Activated naive CD4-positive, alpha-beta T cell treated with anti-CD3 and anti-CD28 coated beads, Interleukin-2, amount 10 ng/mL, durations not matched to agents 7 days and 5 days (primary cell): ENCODE measurements at regions not wholly inside any gene's neighbourhood (a gene's known extent, or its start where the extent isn't known, plus 50 kb on each side); places are given as distances from the start of the nearest gene placed in this dataset.
"Not testable (repeated sequence)": the region's sequence is repeated elsewhere in the genome, so short reads cannot be mapped to it uniquely, and the experiment has no call there.

Experiments
- CTCF ChIA-PET: fragments of 350-600 bp; sonication (Branson Sonifier 250); formaldehyde crosslinking; loops from one replicate; lab custom pipeline; 2021; ENCODE audit warnings: antibody characterized with exemption; lab: Charles Lee
- DNase-seq: peaks from one replicate; pipeline ENCODE4 v3.0.0-alpha.2; 2020
- H3K27ac Mint-ChIP-seq: one replicate; pipeline ENCODE4 v1.8.0; 2021; ENCODE audit warnings: mild to moderate bottlenecking, moderate library complexity, mixed read lengths
- H3K27me3 Mint-ChIP-seq: one replicate; pipeline ENCODE4 v1.8.0; 2021; ENCODE audit warnings: mild to moderate bottlenecking, mixed read lengths
- H3K36me3 Mint-ChIP-seq: one replicate; pipeline ENCODE4 v1.8.0; 2021; ENCODE audit warnings: mixed read lengths
- H3K4me1 Mint-ChIP-seq: one replicate; pipeline ENCODE4 v1.8.0; 2021; ENCODE audit warnings: mixed read lengths
- H3K4me3 Mint-ChIP-seq: one replicate; pipeline ENCODE4 v1.8.0; 2021; ENCODE audit warnings: mild to moderate bottlenecking, moderate library complexity, mixed read lengths
- H3K9me3 Mint-ChIP-seq: one replicate; pipeline ENCODE4 v1.8.0; 2021; ENCODE audit warnings: mixed read lengths

- H3K4me3 Mint-ChIP-seq, H3K27me3 Mint-ChIP-seq, H3K4me1 Mint-ChIP-seq, H3K36me3 Mint-ChIP-seq, H3K27ac Mint-ChIP-seq, H3K9me3 Mint-ChIP-seq, CTCF ChIA-PET, DNase-seq: not testable (repeated sequence)
These were observed 74.9 kb upstream of the FAM72C start for GRCh38 chr1:144046645-144047044.

GRCh38 chr1:144045751-144046546 is 74.2 kb upstream of the FAM72C start:
- H3K36me3 Mint-ChIP-seq, H3K4me3 Mint-ChIP-seq, H3K4me1 Mint-ChIP-seq, DNase-seq, H3K27me3 Mint-ChIP-seq, H3K27ac Mint-ChIP-seq, H3K9me3 Mint-ChIP-seq, CTCF ChIA-PET: not testable (repeated sequence)

- DNase-seq, H3K27ac Mint-ChIP-seq, H3K4me1 Mint-ChIP-seq, CTCF ChIA-PET, H3K9me3 Mint-ChIP-seq, H3K27me3 Mint-ChIP-seq, H3K36me3 Mint-ChIP-seq, H3K4me3 Mint-ChIP-seq: not testable (repeated sequence)
These were observed 70.5 kb upstream of the FAM72C start for GRCh38 chr1:144042251-144042650.

- H3K9me3 Mint-ChIP-seq, H3K4me3 Mint-ChIP-seq, H3K27me3 Mint-ChIP-seq, DNase-seq, H3K27ac Mint-ChIP-seq, H3K36me3 Mint-ChIP-seq, CTCF ChIA-PET, H3K4me1 Mint-ChIP-seq: not testable (repeated sequence)
These were observed 68.5 kb upstream of the FAM72C start for GRCh38 chr1:144040293-144040692.

- H3K4me1 Mint-ChIP-seq, DNase-seq, H3K27ac Mint-ChIP-seq, H3K27me3 Mint-ChIP-seq, H3K36me3 Mint-ChIP-seq, H3K9me3 Mint-ChIP-seq, H3K4me3 Mint-ChIP-seq, CTCF ChIA-PET: not testable (repeated sequence)
These were observed 62.3 kb upstream of the FAM72C start for GRCh38 chr1:144034045-144034444.

- CTCF ChIA-PET, H3K9me3 Mint-ChIP-seq, DNase-seq, H3K4me3 Mint-ChIP-seq, H3K27me3 Mint-ChIP-seq, H3K36me3 Mint-ChIP-seq, H3K27ac Mint-ChIP-seq, H3K4me1 Mint-ChIP-seq: not testable (repeated sequence)
These were observed 59.8 kb upstream of the FAM72C start for GRCh38 chr1:144031550-144031949.

- H3K36me3 Mint-ChIP-seq, DNase-seq, H3K27me3 Mint-ChIP-seq, CTCF ChIA-PET, H3K4me3 Mint-ChIP-seq, H3K27ac Mint-ChIP-seq, H3K4me1 Mint-ChIP-seq, H3K9me3 Mint-ChIP-seq: not testable (repeated sequence)
These were observed 54.2 kb upstream of the FAM72C start for GRCh38 chr1:144026022-144026421.

- H3K36me3 Mint-ChIP-seq, H3K4me3 Mint-ChIP-seq, H3K27me3 Mint-ChIP-seq, H3K9me3 Mint-ChIP-seq, H3K4me1 Mint-ChIP-seq, H3K27ac Mint-ChIP-seq, CTCF ChIA-PET, DNase-seq: not testable (repeated sequence)
These were observed 50.1 kb upstream of the FAM72C start for GRCh38 chr1:144021690-144022384.
